Liver (tissue), 8 donors: ENCODE measurements at regions not wholly inside any gene's neighbourhood (a gene's known extent, or its start where the extent isn't known, plus 50 kb on each side); places are given as distances from the start of the nearest gene placed in this dataset.

ENCODE experiments used
- DNase-seq: peaks from one replicate; pipeline ENCODE4 v3.0.0-alpha.2; 2017; ENCODE audit warnings: low spot score
- H3K27ac ChIP-seq, 2 donors: one replicate each; pipeline ENCODE4 v1.7.0; 2013; ENCODE audit warnings: inconsistent platforms in 2 of 2, low read length in 2 of 2, control low read depth in 1 of 2, low read depth in 1 of 2, mild to moderate bottlenecking in 1 of 2
- H3K27me3 ChIP-seq, 4 donors: one replicate each; pipeline versions ENCODE4 v1.6.1 to v1.7.0; 2013; ENCODE audit warnings: low read length in 3 of 4, inconsistent platforms in 1 of 4, mild to moderate bottlenecking in 1 of 4, moderate library complexity in 1 of 4; ENCODE audit not compliant: control insufficient read depth in 4 of 4, insufficient read depth in 4 of 4
- H3K36me3 ChIP-seq, 4 donors: one replicate each; pipeline versions ENCODE4 v1.6.1 to v1.7.0; 2013; ENCODE audit warnings: low read length in 3 of 4, mild to moderate bottlenecking in 3 of 4, low read depth in 1 of 4, moderate library complexity in 1 of 4; ENCODE audit not compliant: control insufficient read depth in 4 of 4, insufficient read depth in 3 of 4
- H3K4me1 ChIP-seq, 4 donors: one replicate each; pipeline versions ENCODE4 v1.6.1 to v1.7.0; 2013; ENCODE audit warnings: low read length in 3 of 4, mild to moderate bottlenecking in 3 of 4, moderate library complexity in 1 of 4; ENCODE audit not compliant: control insufficient read depth in 4 of 4, insufficient read depth in 4 of 4
- H3K4me3 ChIP-seq, 3 donors: one replicate each; pipeline versions ENCODE4 v1.6.1 to v1.7.0; 2013; ENCODE audit warnings: low read length in 3 of 3, control low read depth in 1 of 3, low read depth in 1 of 3, mild to moderate bottlenecking in 1 of 3
- H3K9ac ChIP-seq, 2 donors: one replicate each; pipeline ENCODE4 v1.7.0; 2013; ENCODE audit warnings: low read length in 2 of 2, mild to moderate bottlenecking in 2 of 2, moderate library complexity in 2 of 2, control low read depth in 1 of 2, low read depth in 1 of 2
- H3K9me3 ChIP-seq, 4 donors: one replicate each; pipeline versions ENCODE4 v1.6.1 to v1.7.0; 2013; ENCODE audit warnings: low read length in 3 of 4; ENCODE audit not compliant: control insufficient read depth in 4 of 4
- ATF3 ChIP-seq: IDR thresholded peaks from 2 replicates; pipeline ENCODE4 v1.6.1; 2016; ENCODE audit warnings: antibody characterized with exemption
- CTCF ChIP-seq: fragments of 150-350 bp; IDR thresholded peaks from 2 replicates; pipeline ENCODE4 v1.5.1; 2017; ENCODE audit warnings: improper control_type of control experiment, low read depth, low read length; ENCODE audit not compliant: missing input control
- EGR1 ChIP-seq, 2 donors: IDR thresholded peaks; 2 replicates each; pipeline ENCODE4 v1.6.1; 2016 to 2018; ENCODE audit warnings: antibody characterized with exemption in 2 of 2, low read depth in 2 of 2
- FOXA2 ChIP-seq: IDR thresholded peaks from 2 replicates; pipeline ENCODE4 v1.6.1; 2016; ENCODE audit warnings: antibody characterized with exemption
- GABPA ChIP-seq, 2 donors: IDR thresholded peaks in 1 of 2; conservative IDR thresholded peaks in 1 of 2; 2 replicates each; pipeline ENCODE4 v1.6.1; 2016; ENCODE audit warnings: antibody characterized with exemption in 2 of 2, mild to moderate bottlenecking in 1 of 2, moderate library complexity in 1 of 2
- HNF4A ChIP-seq, 2 donors: conservative IDR thresholded peaks; 2 replicates each; pipeline ENCODE4 v1.6.1; 2016; ENCODE audit warnings: antibody characterized with exemption in 2 of 2, mild to moderate bottlenecking in 2 of 2
- HNF4G ChIP-seq: IDR thresholded peaks from 2 replicates; pipeline ENCODE4 v1.6.1; 2016; ENCODE audit warnings: antibody characterized with exemption
- JUND ChIP-seq, 2 donors: IDR thresholded peaks; 2 replicates each; pipeline ENCODE4 v1.6.1; 2016; ENCODE audit warnings: antibody characterized with exemption in 2 of 2
- MAX ChIP-seq: IDR thresholded peaks from 2 replicates; pipeline ENCODE4 v1.6.1; 2016; ENCODE audit warnings: antibody characterized with exemption
- NR2F2 ChIP-seq: IDR thresholded peaks from 2 replicates; pipeline ENCODE4 v1.6.1; 2016; ENCODE audit warnings: antibody characterized with exemption
- RAD21 ChIP-seq, 2 donors: IDR thresholded peaks; 2 replicates each; pipeline ENCODE4 v1.6.1; 2016; ENCODE audit warnings: antibody characterized with exemption in 2 of 2, mild to moderate bottlenecking in 2 of 2
- REST ChIP-seq: IDR thresholded peaks from 2 replicates; pipeline ENCODE4 v1.6.1; 2016; ENCODE audit warnings: antibody characterized with exemption, mild to moderate bottlenecking
- RXRA ChIP-seq, 2 donors: IDR thresholded peaks; 2 replicates each; pipeline ENCODE4 v1.6.1; 2017 to 2018; ENCODE audit warnings: antibody characterized with exemption in 2 of 2, mild to moderate bottlenecking in 1 of 2
- SP1 ChIP-seq: IDR thresholded peaks from 2 replicates; pipeline ENCODE4 v1.6.1; 2018; ENCODE audit warnings: antibody characterized with exemption, mild to moderate bottlenecking
- YY1 ChIP-seq: IDR thresholded peaks from 2 replicates; pipeline ENCODE4 v1.6.1; 2016; ENCODE audit warnings: antibody characterized with exemption, mild to moderate bottlenecking
- ZBTB33 ChIP-seq: IDR thresholded peaks from 2 replicates; pipeline ENCODE4 v1.6.1; 2016; ENCODE audit warnings: antibody characterized with exemption
- WGBS: extraction: QIAGEN DNeasy Blood & Tissue Kit; methylation state at CpG from one replicate; pipeline ENCODE4 v1.1.7; 2013; 5-methylcytosine and 5-hydroxymethylcytosine counted together
- donor health status: healthy.
- donor health status: healthy.
- donor health status: healthy.
- donor health status: healthy.
- donor health status: healthy.

GRCh38 chr2:144937910-144938709, 418.2 kb upstream of the ZEB2 start:
- WGBS: 44% methylated on average over 7 of the region's 7 CpGs
- H3K9ac ChIP-seq: peak overlapping the region in 1 of 2 donors; percentile 58
- DNase-seq: no peak

More at GRCh38 chr2:144937910-144938709, 418.2 kb upstream of the ZEB2 start:
- H3K9me3 ChIP-seq: no peaks in the 10 kb centered on the region
- H3K4me1 ChIP-seq: peaks cover 0 to 15% (median 4%) of the 10 kb centered on the region in 4 donors
- no peaks in the 10 kb centered on the region for H3K27me3 ChIP-seq
- no peaks in the 10 kb centered on the region for H3K36me3 ChIP-seq
- H3K27ac ChIP-seq: peak overlapping the region; percentile 14 to 36
- H3K4me3 ChIP-seq: peak overlapping the region in 1 of 3 donors; percentile 35
- TF ChIP-seq ATF3 (peak; percentile 19), RAD21 (IDR thresholded peaks at IDR 0.05) (peak; percentile 38 to 56), SP1 (peak; percentile 64), FOXA2 (no peak), HNF4A (conservative IDR thresholded peaks at IDR 0.05) (peak; percentile 21 to 44), RXRA (IDR thresholded peaks at IDR 0.05) (peak in 1 of 2 donors; percentile 15), EGR1 (IDR thresholded peaks at IDR 0.05; ENCODE audit: low read depth in 2 of 2) (no peak), REST (peak; percentile 33), HNF4G (peak; percentile 14), MAX (no peak), ZBTB33 (no peak), GABPA (IDR thresholded peaks at IDR 0.05 in 1 of 2, conservative IDR thresholded peaks at IDR 0.05 in 1 of 2) (peak in 1 of 2 donors; percentile 23), NR2F2 (no peak), JUND (IDR thresholded peaks at IDR 0.05) (peak in 1 of 2 donors; percentile 17), CTCF (no peak), YY1 (no peak)
